HG02623 (cell line): ENCODE measurements at regions not wholly inside any gene's neighbourhood (a gene's known extent, or its start where the extent isn't known, plus 50 kb on each side); places are given as distances from the start of the nearest gene placed in this dataset.

Experiments used
- ATAC-seq: cut with Tn5 transposase; IDR thresholded peaks from one replicate; pipeline ENCODE4 v1.9.1; 2021; ENCODE audit warnings: moderate library complexity; ENCODE audit not compliant: unreplicated experiment

- ATAC-seq = no peak
Observed at GRCh38 chr11:15532432-15532831, 417.7 kb downstream of the INSC start.

GRCh38 chr11:15534266-15534665, 419.5 kb downstream of the INSC start:
- no peak for ATAC-seq

GRCh38 chr11:15535414-15535813, 420.7 kb downstream of the INSC start:
- ATAC-seq = no peak

GRCh38 chr11:15536438-15536837, 421.7 kb downstream of the INSC start:
- ATAC-seq = no peak

- no peak for ATAC-seq
Observed at GRCh38 chr11:15539645-15540044, 424.9 kb downstream of the INSC start.

- ATAC-seq = no peak
Observed at GRCh38 chr11:15541079-15541478, 426.4 kb downstream of the INSC start.

GRCh38 chr11:15544353-15544752, 429.6 kb downstream of the INSC start:
- ATAC-seq = no peak

- no peak for ATAC-seq
Observed at GRCh38 chr11:15547685-15548084, 433.0 kb downstream of the INSC start.

- ATAC-seq = no peak
Observed at GRCh38 chr11:15551901-15552851, 437.5 kb downstream of the INSC start.

GRCh38 chr11:15555161-15555560, 440.4 kb downstream of the INSC start:
- no peak for ATAC-seq

GRCh38 chr11:15557457-15558230, 442.9 kb downstream of the INSC start:
- no peak for ATAC-seq

GRCh38 chr11:15558513-15559181, 443.9 kb downstream of the INSC start:
- ATAC-seq = no peak

GRCh38 chr11:15560689-15561467, 446.2 kb downstream of the INSC start:
- no peak for ATAC-seq

GRCh38 chr11:15562230-15562629, 447.5 kb downstream of the INSC start:
- no peak for ATAC-seq

- no peak for ATAC-seq
Observed at GRCh38 chr11:15563054-15563453, 448.3 kb downstream of the INSC start.

GRCh38 chr11:15565880-15566279, 451.2 kb downstream of the INSC start:
- ATAC-seq = no peak

GRCh38 chr11:15568440-15568839, 453.7 kb downstream of the INSC start:
- ATAC-seq = no peak

- no peak for ATAC-seq
Observed at GRCh38 chr11:15569305-15570025, 454.7 kb downstream of the INSC start.

GRCh38 chr11:15575409-15575808, 460.7 kb downstream of the INSC start:
- ATAC-seq = no peak

- ATAC-seq = no peak
Observed at GRCh38 chr11:15576769-15577168, 462.0 kb downstream of the INSC start.
